Mucosa of stomach (tissue), 1 donor: ENCODE measurements at regions not wholly inside any gene's neighbourhood (a gene's known extent, or its start where the extent isn't known, plus 50 kb on each side); places are given as distances from the start of the nearest gene placed in this dataset.

Experiments used
- H3K27me3 ChIP-seq: one replicate; pipeline ENCODE4 v1.7.0; 2013; ENCODE audit warnings: mild to moderate bottlenecking, low read length; ENCODE audit not compliant: control insufficient read depth, insufficient read depth
- H3K36me3 ChIP-seq: one replicate; pipeline ENCODE4 v1.7.0; 2013; ENCODE audit warnings: low read length; ENCODE audit not compliant: control insufficient read depth, insufficient read depth
- H3K4me1 ChIP-seq: one replicate; pipeline ENCODE4 v1.7.0; 2013; ENCODE audit warnings: mild to moderate bottlenecking, low read length; ENCODE audit not compliant: control insufficient read depth, insufficient read depth
- H3K4me3 ChIP-seq: one replicate; pipeline ENCODE4 v1.7.0; 2013; ENCODE audit warnings: low read length
- H3K9ac ChIP-seq: one replicate; pipeline ENCODE4 v1.7.0; 2013; ENCODE audit warnings: mild to moderate bottlenecking, low read length, moderate library complexity
- H3K9me3 ChIP-seq: one replicate; pipeline ENCODE4 v1.7.0; 2013; ENCODE audit warnings: mild to moderate bottlenecking, low read length, moderate library complexity; ENCODE audit not compliant: control insufficient read depth
- donor health status: Pancreatic carcinoma.

GRCh38 chr18:41009926-41010325, 945.1 kb upstream of the PIK3C3 start:
- Histone ChIP-seq H3K9me3 (no peaks in the 10 kb centered on the region), H3K4me1 (no peaks in the 10 kb centered on the region), H3K4me3 (no peak overlapping the region), H3K27me3 (no peaks in the 10 kb centered on the region), H3K9ac (no peak overlapping the region), H3K36me3 (no peaks in the 10 kb centered on the region)

- Histone ChIP-seq H3K4me1 (no peaks in the 10 kb centered on the region), H3K4me3 (no peak overlapping the region), H3K36me3 (no peaks in the 10 kb centered on the region), H3K27me3 (no peaks in the 10 kb centered on the region), H3K9ac (no peak overlapping the region), H3K9me3 (no peaks in the 10 kb centered on the region)
Observed at GRCh38 chr18:41004324-41004723, 950.7 kb upstream of the PIK3C3 start.

- Histone ChIP-seq H3K36me3 (no peaks in the 10 kb centered on the region), H3K27me3 (no peaks in the 10 kb centered on the region), H3K9ac (no peak overlapping the region), H3K4me3 (no peak overlapping the region), H3K4me1 (no peaks in the 10 kb centered on the region), H3K9me3 (no peaks in the 10 kb centered on the region)
Observed at GRCh38 chr18:40995529-40995928, 959.5 kb upstream of the PIK3C3 start.

- H3K4me3 ChIP-seq: no peak overlapping the region
- no peaks in the 10 kb centered on the region for H3K4me1 ChIP-seq
- H3K9me3 ChIP-seq: no peaks in the 10 kb centered on the region
- no peaks in the 10 kb centered on the region for H3K27me3 ChIP-seq
- no peaks in the 10 kb centered on the region for H3K36me3 ChIP-seq
- H3K9ac ChIP-seq: no peak overlapping the region
Observed at GRCh38 chr18:40993363-40993762, 961.7 kb upstream of the PIK3C3 start.

- H3K36me3 ChIP-seq: no peaks in the 10 kb centered on the region
- H3K9me3 ChIP-seq: no peaks in the 10 kb centered on the region
- no peak overlapping the region for H3K4me3 ChIP-seq
- no peaks in the 10 kb centered on the region for H3K4me1 ChIP-seq
- H3K9ac ChIP-seq: no peak overlapping the region
- H3K27me3 ChIP-seq: no peaks in the 10 kb centered on the region
Observed at GRCh38 chr18:40987581-40987980, 967.5 kb upstream of the PIK3C3 start.

- Histone ChIP-seq H3K36me3 (no peaks in the 10 kb centered on the region), H3K9me3 (no peaks in the 10 kb centered on the region)
Observed at GRCh38 chr18:40985436-40985835, 969.6 kb upstream of the PIK3C3 start.

GRCh38 chr18:40984856-40985255, 970.2 kb upstream of the PIK3C3 start:
- no peaks in the 10 kb centered on the region for H3K27me3 ChIP-seq
- no peaks in the 10 kb centered on the region for H3K9me3 ChIP-seq
- H3K9ac ChIP-seq: no peak overlapping the region
- H3K4me1 ChIP-seq: no peaks in the 10 kb centered on the region
- no peaks in the 10 kb centered on the region for H3K36me3 ChIP-seq
- H3K4me3 ChIP-seq: no peak overlapping the region

More at GRCh38 chr18:40985436-40985835, 969.6 kb upstream of the PIK3C3 start:
- Histone ChIP-seq H3K9ac (no peak overlapping the region), H3K4me1 (no peaks in the 10 kb centered on the region), H3K4me3 (no peak overlapping the region), H3K27me3 (no peaks in the 10 kb centered on the region)

GRCh38 chr18:40983835-40984234, 971.2 kb upstream of the PIK3C3 start:
- no peak overlapping the region for H3K9ac ChIP-seq
- no peaks in the 10 kb centered on the region for H3K9me3 ChIP-seq
- H3K4me1 ChIP-seq: no peaks in the 10 kb centered on the region
- H3K27me3 ChIP-seq: no peaks in the 10 kb centered on the region
- H3K36me3 ChIP-seq: no peaks in the 10 kb centered on the region
- no peak overlapping the region for H3K4me3 ChIP-seq

- no peak overlapping the region for H3K9ac ChIP-seq
- H3K27me3 ChIP-seq: no peaks in the 10 kb centered on the region
- H3K4me1 ChIP-seq: no peaks in the 10 kb centered on the region
- H3K4me3 ChIP-seq: no peak overlapping the region
- H3K36me3 ChIP-seq: no peaks in the 10 kb centered on the region
- no peaks in the 10 kb centered on the region for H3K9me3 ChIP-seq
Observed at GRCh38 chr18:40980171-40980570, 974.9 kb upstream of the PIK3C3 start.

- H3K27me3 ChIP-seq: no peaks in the 10 kb centered on the region
- no peaks in the 10 kb centered on the region for H3K36me3 ChIP-seq
- H3K4me3 ChIP-seq: no peak overlapping the region
- H3K9ac ChIP-seq: no peak overlapping the region
- no peaks in the 10 kb centered on the region for H3K9me3 ChIP-seq
- H3K4me1 ChIP-seq: no peaks in the 10 kb centered on the region
Observed at GRCh38 chr18:40976050-40976449, 979.0 kb upstream of the PIK3C3 start.

- no peaks in the 10 kb centered on the region for H3K27me3 ChIP-seq
Observed at GRCh38 chr18:40974448-40974847, 980.6 kb upstream of the PIK3C3 start.

GRCh38 chr18:40962784-40963183, 992.2 kb upstream of the PIK3C3 start:
- no peak overlapping the region for H3K9ac ChIP-seq
- no peaks in the 10 kb centered on the region for H3K36me3 ChIP-seq
- H3K4me1 ChIP-seq: no peaks in the 10 kb centered on the region
- H3K4me3 ChIP-seq: no peak overlapping the region
- H3K27me3 ChIP-seq: no peaks in the 10 kb centered on the region
- H3K9me3 ChIP-seq: no peaks in the 10 kb centered on the region

More at GRCh38 chr18:40974448-40974847, 980.6 kb upstream of the PIK3C3 start:
- Histone ChIP-seq H3K4me1 (no peaks in the 10 kb centered on the region), H3K9ac (no peak overlapping the region), H3K9me3 (no peaks in the 10 kb centered on the region), H3K4me3 (no peak overlapping the region), H3K36me3 (no peaks in the 10 kb centered on the region)

- H3K36me3 ChIP-seq: no peaks in the 10 kb centered on the region
Observed at GRCh38 chr18:40957533-40958070, 997.4 kb upstream of the PIK3C3 start.

More at GRCh38 chr18:40957533-40958070, 997.4 kb upstream of the PIK3C3 start:
- Histone ChIP-seq H3K4me3 (no peak overlapping the region), H3K9ac (no peak overlapping the region), H3K27me3 (no peaks in the 10 kb centered on the region), H3K9me3 (no peaks in the 10 kb centered on the region), H3K4me1 (no peaks in the 10 kb centered on the region)
